Daoy (cell line): ENCODE measurements at regions not wholly inside any gene's neighbourhood (a gene's known extent, or its start where the extent isn't known, plus 50 kb on each side); places are given as distances from the start of the nearest gene placed in this dataset.

ENCODE experiments used
- DNase-seq: peaks from one replicate; pipeline ENCODE4 v3.0.0-alpha.2; 2015; ENCODE audit warnings: low read depth

DNA sequence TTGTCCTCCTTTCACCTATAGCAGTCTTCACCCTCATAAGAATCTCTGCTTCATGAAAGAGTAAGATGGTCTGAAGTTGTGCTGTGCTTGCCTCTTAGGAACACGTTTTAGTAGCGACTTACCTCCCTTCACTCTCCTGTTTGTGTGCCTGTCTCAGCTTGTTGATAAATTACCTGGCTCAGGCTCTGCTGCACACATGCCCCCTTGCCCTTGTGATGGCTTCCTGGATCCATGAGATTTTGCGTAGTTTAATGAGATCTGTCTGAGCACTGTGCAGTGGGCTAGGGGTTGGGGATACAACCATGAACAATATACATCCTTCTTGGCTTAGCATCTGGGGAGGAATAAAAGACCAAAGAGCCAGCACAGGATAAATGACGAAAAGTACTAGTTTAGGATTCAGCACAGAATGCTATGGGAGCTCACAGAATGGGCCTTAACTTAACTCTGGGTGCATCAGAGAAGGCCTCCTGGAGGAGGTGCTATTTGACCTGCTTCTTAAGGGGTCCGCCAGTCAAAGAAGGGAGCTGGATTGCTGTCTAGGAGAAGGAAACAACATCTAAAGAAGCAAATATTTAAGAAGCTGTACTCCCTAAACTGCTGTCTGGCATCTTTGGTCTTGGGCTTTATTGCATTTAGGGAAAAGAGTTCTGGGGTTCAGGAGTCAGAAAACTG, 175.7 kb upstream of the PLXNA2 start:
- no peak for DNase-seq

DNA sequence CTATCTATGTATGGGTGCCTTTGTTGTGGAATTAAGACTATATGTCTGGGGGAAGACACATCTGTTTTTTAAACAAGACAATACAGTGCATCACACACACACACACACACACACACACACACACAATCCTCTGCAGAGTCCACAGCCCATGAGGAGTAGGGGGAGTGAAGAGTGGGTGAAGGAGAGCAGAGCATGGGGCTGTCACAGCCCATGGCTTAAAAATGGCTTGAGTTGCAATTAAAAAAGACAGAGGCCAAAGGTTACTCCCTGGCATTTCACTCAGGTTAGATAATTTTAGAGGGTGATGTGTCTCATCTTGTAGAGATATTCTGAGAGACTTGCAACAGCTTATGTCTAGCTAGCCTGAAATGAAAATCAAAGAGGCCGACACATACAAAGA, 176.5 kb upstream of the PLXNA2 start:
- DNase-seq, result no peak

GRCh38 chr1:208421486-208421885, 177.3 kb upstream of the PLXNA2 start:
- DNase-seq, result no peak

- no peak for DNase-seq
These were observed 179.3 kb upstream of the PLXNA2 start for GRCh38 chr1:208423526-208423925.

- DNase-seq, result no peak
These were observed 180.9 kb upstream of the PLXNA2 start for GRCh38 chr1:208425096-208425495.

- no peak for DNase-seq
These were observed 186.0 kb upstream of the PLXNA2 start for GRCh38 chr1:208430220-208430619.

DNA sequence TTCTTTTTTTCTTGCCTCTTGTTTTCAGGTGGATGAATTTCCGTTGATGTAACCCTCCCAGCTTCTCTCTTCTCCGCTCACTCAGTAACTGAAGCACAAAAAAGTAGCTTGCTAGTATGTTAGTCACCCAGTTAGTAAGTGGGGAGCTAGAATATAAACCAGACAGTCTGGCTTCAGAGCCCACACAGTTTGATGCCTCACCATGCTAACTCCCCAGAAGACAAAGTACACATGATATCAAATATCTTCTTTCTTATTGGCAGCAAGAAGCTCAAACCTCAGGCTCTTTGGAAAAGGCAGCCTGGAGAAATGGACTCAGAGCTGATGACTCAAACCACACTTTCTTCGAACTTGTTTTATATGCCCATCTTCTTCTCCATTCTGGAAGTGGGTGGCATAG, 187.5 kb upstream of the PLXNA2 start:
- peak; percentile 48 for DNase-seq

DNA sequence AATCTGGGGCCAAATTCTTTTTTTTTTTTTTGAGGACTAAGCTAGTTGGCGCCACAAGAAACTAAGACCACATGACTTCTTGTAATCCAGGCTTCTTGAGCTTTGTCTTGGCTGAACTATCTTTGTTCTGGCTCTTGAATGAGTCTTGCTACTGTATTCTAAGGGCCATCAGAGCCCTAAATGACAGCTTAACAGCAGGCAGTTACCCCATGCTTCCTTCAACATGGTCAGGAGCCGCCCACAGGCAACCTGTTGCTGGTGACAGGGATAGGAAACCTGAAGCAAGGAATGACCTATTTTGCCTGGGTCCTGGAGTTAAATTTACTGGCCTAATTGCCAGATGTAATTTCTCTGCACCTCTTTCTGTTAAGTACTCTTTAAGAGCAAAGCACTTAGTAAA, 188.2 kb upstream of the PLXNA2 start:
- no peak for DNase-seq

DNA sequence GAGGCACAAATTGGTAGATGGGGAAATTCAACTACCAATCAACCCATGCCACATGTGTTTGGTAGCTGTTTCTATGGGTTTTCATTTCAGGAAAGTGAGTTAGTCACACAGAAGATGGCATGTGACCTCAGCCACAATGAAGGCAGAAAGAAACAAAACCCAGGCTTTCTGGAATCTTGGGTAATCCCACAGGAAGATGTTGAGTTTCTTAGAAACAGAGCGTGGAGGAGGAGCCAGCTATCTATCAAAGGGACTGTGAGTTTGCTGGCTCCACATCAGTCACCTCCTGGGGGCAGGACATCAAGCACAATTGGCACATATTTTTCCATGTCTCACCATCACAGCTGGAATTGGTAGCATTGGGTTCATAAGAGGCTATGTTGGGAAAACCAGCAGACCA, 188.9 kb upstream of the PLXNA2 start:
- DNase-seq, result peak; percentile 17

DNA sequence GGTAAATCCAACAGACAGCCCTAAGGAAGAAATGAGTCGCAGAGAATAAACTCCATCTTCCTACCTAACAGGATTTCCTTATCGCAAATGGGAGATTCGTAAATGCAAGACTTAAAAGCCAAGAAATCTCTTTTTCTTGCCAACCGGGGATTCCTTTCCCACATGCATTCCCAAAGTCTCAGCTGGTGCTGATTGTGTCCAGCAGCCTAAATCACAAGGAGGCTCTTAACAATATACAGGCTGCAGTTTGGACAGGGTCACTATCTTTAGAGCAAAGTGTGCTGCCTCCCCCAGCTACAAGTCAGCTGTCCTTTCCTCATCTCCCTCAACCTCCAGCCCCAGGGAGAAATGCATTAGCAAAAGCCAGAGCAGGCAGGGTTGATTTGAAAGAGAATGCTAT, 189.8 kb upstream of the PLXNA2 start:
- DNase-seq, result no peak

- peak; percentile 19 for DNase-seq
These were observed 193.2 kb upstream of the PLXNA2 start for GRCh38 chr1:208437401-208437800.

DNA sequence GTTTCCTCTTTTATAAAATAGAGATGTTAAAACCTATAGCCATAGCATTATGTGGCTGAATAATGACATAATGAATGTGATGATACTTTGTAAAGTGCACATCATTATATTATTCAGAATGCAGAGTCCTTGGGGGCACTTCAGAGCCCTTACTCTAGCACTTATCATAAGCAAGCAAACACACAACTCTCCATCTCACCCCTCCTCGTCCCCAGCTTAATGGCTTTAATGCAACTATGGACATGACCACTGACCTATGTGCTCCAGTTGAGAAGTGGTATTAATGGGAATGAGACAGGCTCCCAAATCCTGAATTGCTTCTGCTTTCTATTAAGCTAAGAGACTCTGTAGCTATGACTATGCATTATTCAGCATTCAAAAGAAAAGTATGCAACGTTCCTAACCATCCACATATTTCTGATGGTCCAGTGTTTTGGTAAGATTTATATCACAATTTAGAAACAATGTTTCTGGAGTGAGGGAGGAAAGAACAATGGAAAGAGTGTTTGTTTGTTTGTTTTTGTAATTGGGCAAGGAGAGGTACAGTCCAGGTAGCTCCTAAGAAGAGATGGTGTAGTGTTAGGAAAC, 194.0 kb upstream of the PLXNA2 start:
- no peak for DNase-seq

- DNase-seq, result no peak
These were observed 201.6 kb upstream of the PLXNA2 start for GRCh38 chr1:208445758-208446203.

DNA sequence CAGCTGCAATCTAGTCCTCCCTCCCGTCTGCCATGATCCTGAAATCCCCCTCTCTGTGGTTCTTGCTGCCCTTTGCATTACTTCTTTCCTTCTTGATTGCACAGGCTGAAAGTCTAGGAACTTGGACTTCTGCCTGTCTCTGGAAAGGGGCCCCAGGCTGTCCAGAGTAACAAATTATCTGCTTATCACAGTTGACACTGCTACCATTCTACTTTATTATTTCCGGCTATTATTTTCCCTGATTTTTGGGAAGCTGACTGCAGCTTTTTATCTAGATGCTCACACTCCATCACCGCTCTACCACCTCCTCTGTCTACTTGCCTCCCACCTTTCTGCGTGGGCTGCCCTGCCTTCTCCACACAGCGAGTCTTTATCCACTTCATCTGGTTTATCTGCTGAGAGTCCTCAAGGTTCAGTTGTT, 202.1 kb upstream of the PLXNA2 start:
- DNase-seq, result no peak

DNA sequence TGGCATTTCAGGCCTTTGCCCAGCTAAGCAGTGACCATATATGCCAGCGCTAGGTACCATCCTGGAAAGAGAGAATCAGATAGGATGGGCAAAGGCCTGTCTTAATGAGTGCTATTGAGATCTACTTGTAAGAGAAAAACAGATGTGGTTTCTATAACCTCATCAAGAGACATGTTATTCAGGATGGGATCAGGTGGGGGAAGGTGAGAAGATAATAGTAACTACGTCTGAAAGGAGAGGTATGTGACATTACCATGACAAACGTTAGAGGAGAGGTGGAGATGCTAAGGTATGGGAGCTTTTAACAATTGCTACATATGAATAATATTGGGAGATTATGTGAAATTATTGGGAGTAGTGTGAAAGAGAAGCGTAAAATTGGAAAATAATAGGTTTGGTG, 204.2 kb upstream of the PLXNA2 start:
- DNase-seq, result no peak

DNA sequence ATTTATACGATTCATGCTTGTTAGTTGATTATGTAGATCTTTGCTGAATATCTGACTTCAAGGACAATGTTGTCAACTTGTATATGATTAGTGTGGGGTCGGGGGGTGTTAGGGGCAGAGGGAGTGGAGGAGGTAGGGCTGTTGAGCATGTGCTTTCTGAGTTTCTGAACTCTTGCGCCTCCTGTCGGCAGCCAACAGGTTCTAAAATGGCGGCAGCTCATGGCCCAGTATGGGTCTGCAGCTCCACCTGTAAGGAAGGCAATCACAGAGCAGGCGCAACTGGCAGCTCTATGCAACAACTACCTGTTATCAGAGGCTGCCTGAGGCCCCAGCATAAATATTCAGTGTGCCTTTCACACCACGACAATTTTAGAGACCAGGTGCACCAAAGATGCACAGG, 205.8 kb upstream of the PLXNA2 start:
- DNase-seq, result no peak

- no peak for DNase-seq
These were observed 206.8 kb upstream of the PLXNA2 start for GRCh38 chr1:208450958-208451357.

GRCh38 chr1:208455821-208456220, 211.6 kb upstream of the PLXNA2 start:
- no peak for DNase-seq

- DNase-seq, result no peak
These were observed 212.3 kb upstream of the PLXNA2 start for GRCh38 chr1:208456487-208456886.

- DNase-seq, result no peak
These were observed 216.6 kb upstream of the PLXNA2 start for GRCh38 chr1:208460823-208461222.

DNA sequence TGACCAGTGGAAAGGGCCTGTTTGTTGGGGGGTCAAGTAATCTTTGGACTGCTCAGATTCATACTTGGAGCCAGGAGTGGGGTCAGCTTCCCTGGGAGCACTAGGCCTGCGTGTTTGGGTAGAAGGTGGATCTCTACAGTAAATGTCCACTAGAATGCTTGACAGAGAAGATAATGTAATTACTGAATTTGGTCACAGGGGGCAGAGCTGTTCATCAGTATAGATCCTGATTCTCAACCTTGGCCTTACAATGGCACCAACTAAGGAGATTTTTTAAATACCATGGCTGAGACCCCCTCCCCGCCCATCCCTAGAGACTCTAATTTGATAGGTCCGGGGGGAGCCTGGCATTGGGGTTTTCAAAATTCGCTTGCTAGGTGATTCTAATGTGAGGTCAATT, 217.5 kb upstream of the PLXNA2 start:
- no peak for DNase-seq

DNA sequence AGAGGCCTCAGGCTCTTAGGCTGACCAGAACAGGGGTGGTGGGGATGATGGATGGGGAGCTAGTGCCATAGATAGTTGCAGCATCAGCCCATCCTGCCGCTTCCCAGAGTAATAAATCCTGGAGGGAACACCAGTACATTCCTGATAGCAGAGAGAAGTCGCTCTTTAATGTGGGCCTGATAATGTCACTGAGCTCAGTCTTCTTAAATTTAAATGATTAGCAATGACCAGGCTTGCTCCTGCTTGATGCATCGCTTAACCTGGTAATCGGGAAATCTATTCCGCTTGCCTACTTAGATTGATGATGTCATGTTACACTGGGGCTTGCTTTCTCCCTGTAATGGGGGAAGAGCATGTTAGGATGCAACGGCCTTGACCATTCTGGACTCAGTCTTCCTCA, 218.6 kb upstream of the PLXNA2 start:
- no peak for DNase-seq

DNA sequence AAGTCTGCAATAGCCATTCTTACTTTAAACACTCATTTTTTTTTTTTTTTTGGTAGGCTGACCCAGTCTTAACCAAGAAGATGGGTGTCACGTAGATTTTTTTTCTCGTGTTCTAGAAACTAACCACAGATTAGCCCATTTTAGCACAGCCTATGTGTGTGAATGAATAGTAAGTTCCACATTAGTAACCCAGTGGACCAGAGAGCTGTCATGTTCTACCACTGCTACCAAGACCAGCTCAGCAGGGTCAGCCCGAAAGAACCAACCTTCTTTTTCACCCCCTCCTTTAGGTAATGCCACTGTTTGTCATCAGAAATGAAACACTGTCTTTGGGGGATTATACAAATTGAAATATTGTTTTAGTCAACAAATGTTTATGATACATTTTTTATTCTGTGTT, 221.1 kb upstream of the PLXNA2 start:
- DNase-seq, result no peak
